ENCODE measurements at regions not wholly inside any gene's neighbourhood (a gene's known extent, or its start where the extent isn't known, plus 50 kb on each side); places are given as distances from the start of the nearest gene placed in this dataset.

DNA sequence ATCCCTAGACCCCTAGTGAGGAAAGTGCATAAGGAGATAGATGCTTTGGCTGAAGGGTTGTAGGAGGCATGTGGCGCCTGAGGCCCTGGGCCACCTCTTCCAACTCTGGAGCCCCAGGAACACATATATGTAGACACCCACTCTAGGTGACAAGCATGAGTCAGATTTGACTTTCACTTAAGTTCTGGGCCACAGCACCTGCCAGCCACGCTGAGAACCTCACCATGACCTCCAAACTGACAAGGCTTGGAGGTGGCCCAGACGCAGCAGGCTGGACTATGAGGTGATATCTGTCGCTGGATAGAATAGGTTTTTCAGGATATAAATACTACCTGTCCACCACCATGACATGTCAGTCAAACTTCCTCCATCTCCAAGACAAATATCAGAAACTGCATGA lies 894.0 kb upstream of the ZNF722 start:
- TF ChIP-seq, protein P1, sequence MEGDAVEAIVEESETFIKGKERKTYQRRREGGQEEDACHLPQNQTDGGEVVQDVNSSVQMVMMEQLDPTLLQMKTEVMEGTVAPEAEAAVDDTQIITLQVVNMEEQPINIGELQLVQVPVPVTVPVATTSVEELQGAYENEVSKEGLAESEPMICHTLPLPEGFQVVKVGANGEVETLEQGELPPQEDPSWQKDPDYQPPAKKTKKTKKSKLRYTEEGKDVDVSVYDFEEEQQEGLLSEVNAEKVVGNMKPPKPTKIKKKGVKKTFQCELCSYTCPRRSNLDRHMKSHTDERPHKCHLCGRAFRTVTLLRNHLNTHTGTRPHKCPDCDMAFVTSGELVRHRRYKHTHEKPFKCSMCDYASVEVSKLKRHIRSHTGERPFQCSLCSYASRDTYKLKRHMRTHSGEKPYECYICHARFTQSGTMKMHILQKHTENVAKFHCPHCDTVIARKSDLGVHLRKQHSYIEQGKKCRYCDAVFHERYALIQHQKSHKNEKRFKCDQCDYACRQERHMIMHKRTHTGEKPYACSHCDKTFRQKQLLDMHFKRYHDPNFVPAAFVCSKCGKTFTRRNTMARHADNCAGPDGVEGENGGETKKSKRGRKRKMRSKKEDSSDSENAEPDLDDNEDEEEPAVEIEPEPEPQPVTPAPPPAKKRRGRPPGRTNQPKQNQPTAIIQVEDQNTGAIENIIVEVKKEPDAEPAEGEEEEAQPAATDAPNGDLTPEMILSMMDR (conservative IDR thresholded peaks at IDR 0.05; ENCODE audit: low read length), result no peak
- TF ChIP-seq EZH2phosphoT487 (IDR thresholded peaks at IDR 0.05; ENCODE audit: borderline replicate concordance), result no peak

Measured in Loucy (cell line).